Esophagus muscularis mucosa (tissue), 4 donors: ENCODE measurements at regions not wholly inside any gene's neighbourhood (a gene's known extent, or its start where the extent isn't known, plus 50 kb on each side); places are given as distances from the start of the nearest gene placed in this dataset.

ENCODE experiments used
- DNase-seq: peaks from one replicate; pipeline ENCODE4 v3.0.0-alpha.2; 2017; ENCODE audit errors: extremely low spot score
- H3K27ac ChIP-seq, 4 donors: fragments of 200-600 bp; sonication (generic); replicated peaks in 1 of 4; 1 replicate in 3 of 4; 2 replicates in 1 of 4; pipeline ENCODE4 v1.5.1; 2016 to 2019; ENCODE audit warnings: mild to moderate bottlenecking in 1 of 4
- H3K27me3 ChIP-seq, 4 donors: fragments of 200-600 bp; sonication (generic); one replicate each; pipeline versions ENCODE4 v1.5.1 to v1.6.0; 2016 to 2019
- H3K36me3 ChIP-seq, 4 donors: fragments of 200-600 bp; sonication (generic); one replicate each; pipeline ENCODE4 v1.5.1; 2016 to 2019
- H3K4me1 ChIP-seq, 4 donors: fragments of 200-600 bp; sonication (generic); one replicate each; pipeline ENCODE4 v1.5.1; 2016 to 2019
- H3K4me3 ChIP-seq, 4 donors: fragments of 200-600 bp; sonication (generic); 1 replicate in 2 of 4; 2 replicates in 2 of 4; pipeline ENCODE4 v1.5.1; 2016 to 2019; ENCODE audit warnings: mild to moderate bottlenecking in 4 of 4, moderate library complexity in 1 of 4
- H3K9me3 ChIP-seq, 4 donors: fragments of 200-600 bp; sonication (generic); 1 replicate in 3 of 4; 2 replicates in 1 of 4; pipeline ENCODE4 v1.5.1; 2016 to 2019
- EP300 ChIP-seq: sonication (generic); formaldehyde crosslinking; IDR thresholded peaks from one replicate; pipeline ENCODE4 v1.6.1; 2017; ENCODE audit warnings: antibody characterized with exemption
- POLR2A ChIP-seq: fragments of 450-650 bp; IDR thresholded peaks from one replicate; pipeline ENCODE4 v1.6.1; 2017; ENCODE audit warnings: antibody characterized with exemption, moderate library complexity, mild to moderate bottlenecking, low read depth
- POLR2AphosphoS5 ChIP-seq, 2 donors: sonication (generic); formaldehyde crosslinking; IDR thresholded peaks; one replicate each; pipeline ENCODE4 v1.6.1; 2017; ENCODE audit warnings: antibody characterized with exemption in 2 of 2
- WGBS: methylation state at CpG from one replicate; pipeline ENCODE4 v1.1.5; 2018; 5-methylcytosine and 5-hydroxymethylcytosine counted together
- intact Hi-C: fragments of 100-400 bp; cut with DNase I; formaldehyde crosslinking; loops from one replicate; pipeline ENCODE4 v1.15.1; 2023
- TF ChIP-seq, protein P1 (sequence below), 3 experiments: fragments of 200-600 bp in 2 of 3; fragments of 450-650 bp in 1 of 3; sonication (generic) in 2 of 3; IDR thresholded peaks; one replicate each; pipeline ENCODE4 v1.5.1; 2017 to 2019; ENCODE audit warnings: antibody characterized with exemption in 3 of 3, mild to moderate bottlenecking in 2 of 3, moderate library complexity in 1 of 3

- H3K9me3 ChIP-seq: peaks cover 0 to 9% (median 6%) of the 10 kb centered on the region in 4 donors
- DNase-seq: no peak
- H3K27me3 ChIP-seq: no peaks in the 10 kb centered on the region
- TF ChIP-seq, protein P1, sequence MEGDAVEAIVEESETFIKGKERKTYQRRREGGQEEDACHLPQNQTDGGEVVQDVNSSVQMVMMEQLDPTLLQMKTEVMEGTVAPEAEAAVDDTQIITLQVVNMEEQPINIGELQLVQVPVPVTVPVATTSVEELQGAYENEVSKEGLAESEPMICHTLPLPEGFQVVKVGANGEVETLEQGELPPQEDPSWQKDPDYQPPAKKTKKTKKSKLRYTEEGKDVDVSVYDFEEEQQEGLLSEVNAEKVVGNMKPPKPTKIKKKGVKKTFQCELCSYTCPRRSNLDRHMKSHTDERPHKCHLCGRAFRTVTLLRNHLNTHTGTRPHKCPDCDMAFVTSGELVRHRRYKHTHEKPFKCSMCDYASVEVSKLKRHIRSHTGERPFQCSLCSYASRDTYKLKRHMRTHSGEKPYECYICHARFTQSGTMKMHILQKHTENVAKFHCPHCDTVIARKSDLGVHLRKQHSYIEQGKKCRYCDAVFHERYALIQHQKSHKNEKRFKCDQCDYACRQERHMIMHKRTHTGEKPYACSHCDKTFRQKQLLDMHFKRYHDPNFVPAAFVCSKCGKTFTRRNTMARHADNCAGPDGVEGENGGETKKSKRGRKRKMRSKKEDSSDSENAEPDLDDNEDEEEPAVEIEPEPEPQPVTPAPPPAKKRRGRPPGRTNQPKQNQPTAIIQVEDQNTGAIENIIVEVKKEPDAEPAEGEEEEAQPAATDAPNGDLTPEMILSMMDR (IDR thresholded peaks at IDR 0.05): no peak
- TF ChIP-seq POLR2A (no peak), EP300 (no peak), POLR2AphosphoS5 (IDR thresholded peaks at IDR 0.05) (no peak)
- H3K27ac ChIP-seq: no peak overlapping the region
- no peak overlapping the region for H3K4me3 ChIP-seq
- no peaks in the 10 kb centered on the region for H3K36me3 ChIP-seq
- intact Hi-C loops: no loop called here
- peaks cover 0 to 37% (median 35%) of the 10 kb centered on the region in 4 donors for H3K4me1 ChIP-seq
- WGBS: 71% methylated on average over 9 of the region's 10 CpGs
Measured at GRCh38 chr2:239756031-239756789, 268.9 kb downstream of the NDUFA10 start.

DNA sequence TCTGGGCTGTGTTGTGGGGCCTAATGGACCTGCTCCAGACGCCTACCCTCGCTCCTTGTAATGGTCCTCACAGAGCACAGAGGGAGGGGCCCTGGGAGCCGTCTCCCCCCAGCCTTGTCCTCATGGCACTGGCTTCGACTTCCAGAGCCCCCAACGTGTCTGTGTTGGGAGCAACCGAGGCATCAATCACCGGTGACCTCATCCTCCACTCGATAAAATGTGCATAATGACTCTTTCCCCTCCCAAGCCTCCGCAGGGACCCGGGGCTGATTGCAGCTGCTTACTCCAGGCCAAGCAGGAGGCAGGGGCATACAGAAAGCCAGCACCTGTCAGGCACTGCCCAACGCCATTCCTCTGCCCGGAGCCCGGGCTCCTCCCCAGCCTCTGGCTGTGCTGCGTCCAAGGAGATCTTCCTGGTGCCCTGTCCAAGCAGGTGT is 271.7 kb downstream of the NDUFA10 start:
- no peaks in the 10 kb centered on the region for H3K9me3 ChIP-seq
- TF ChIP-seq POLR2AphosphoS5 (IDR thresholded peaks at IDR 0.05): no peak
- TF ChIP-seq EP300: no peak
- TF ChIP-seq, protein P1 (IDR thresholded peaks at IDR 0.05): no peak
- no peak for TF ChIP-seq POLR2A
- no peaks in the 10 kb centered on the region for H3K27me3 ChIP-seq
- WGBS: 81% methylated on average over 12 of the region's 14 CpGs
- intact Hi-C loops: no loop called here
- H3K4me3 ChIP-seq: no peak overlapping the region
- H3K36me3 ChIP-seq: no peaks in the 10 kb centered on the region
- DNase-seq: no peak
- no peak overlapping the region for H3K27ac ChIP-seq
- peaks cover 0 to 33% (median 29%) of the 10 kb centered on the region in 4 donors for H3K4me1 ChIP-seq

DNA sequence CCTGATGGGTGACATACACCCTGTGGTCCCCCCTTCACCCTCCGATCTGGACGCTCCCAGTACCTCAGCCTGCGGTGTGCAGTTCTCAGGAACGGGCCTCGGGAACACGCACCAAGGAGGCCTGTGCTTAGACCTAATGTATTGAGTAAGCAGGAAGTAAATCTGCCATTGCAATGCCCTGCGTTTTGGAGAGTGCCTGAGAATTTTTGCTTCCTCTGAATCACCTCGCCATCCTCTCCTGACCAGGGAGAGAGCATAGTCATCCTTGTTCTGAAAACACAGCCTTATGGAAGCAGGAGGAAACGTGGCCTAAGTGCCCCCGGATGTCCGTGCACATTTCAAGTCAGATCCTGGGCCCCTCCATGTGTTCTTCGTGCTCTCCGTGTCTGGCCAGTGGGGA is 272.2 kb downstream of the NDUFA10 start:
- no peak for DNase-seq
- intact Hi-C loops: no loop called here
- Histone ChIP-seq H3K27ac (no peak overlapping the region), H3K36me3 (no peaks in the 10 kb centered on the region), H3K4me1 (peaks cover 0 to 28% (median 24%) of the 10 kb centered on the region in 4 donors), H3K9me3 (no peaks in the 10 kb centered on the region), H3K4me3 (no peak overlapping the region), H3K27me3 (no peaks in the 10 kb centered on the region)
- TF ChIP-seq POLR2AphosphoS5 (IDR thresholded peaks at IDR 0.05): no peak
- TF ChIP-seq POLR2A: no peak
- TF ChIP-seq EP300: no peak
- TF ChIP-seq, protein P1 (IDR thresholded peaks at IDR 0.05): no peak
- 75% methylated on average over 13 of the region's 13 CpGs for WGBS

DNA sequence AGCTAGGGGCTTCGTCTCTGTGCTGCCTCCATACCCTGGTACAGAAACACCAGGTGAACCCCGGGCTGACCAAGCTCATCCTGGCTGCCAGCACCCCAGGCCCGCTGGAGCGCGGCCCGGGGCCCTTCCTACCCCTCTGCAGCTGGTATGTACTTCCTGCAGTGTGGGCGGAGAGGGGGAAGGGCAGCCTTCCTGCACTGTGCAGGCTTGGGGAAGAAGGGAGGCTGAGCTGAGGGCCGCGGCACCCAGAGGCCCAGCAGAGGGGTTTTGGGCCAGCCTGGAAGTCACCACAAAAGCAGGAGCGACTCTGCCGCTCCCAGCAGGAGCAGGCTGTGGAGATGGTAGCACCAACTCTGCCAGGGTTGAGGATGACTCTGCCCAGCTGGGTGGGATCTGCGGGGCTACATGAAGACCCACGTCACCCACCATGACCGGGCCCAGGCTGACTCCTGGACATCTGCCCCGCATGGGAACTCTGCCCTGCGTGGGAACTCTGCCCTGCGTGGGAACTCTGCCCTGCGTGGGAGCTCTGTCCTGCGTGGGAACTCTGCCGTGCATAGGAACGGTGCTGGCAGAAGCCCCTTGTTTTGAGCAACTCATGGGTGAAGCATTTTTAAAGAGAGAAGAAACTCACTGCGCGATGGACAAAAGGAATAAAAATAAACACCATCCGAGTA is 273.3 kb downstream of the NDUFA10 start:
- Histone ChIP-seq H3K4me3 (no peak overlapping the region), H3K27ac (no peak overlapping the region), H3K9me3 (no peaks in the 10 kb centered on the region), H3K27me3 (no peaks in the 10 kb centered on the region), H3K36me3 (no peaks in the 10 kb centered on the region), H3K4me1 (peaks cover 0 to 21% (median 18%) of the 10 kb centered on the region in 4 donors)
- TF ChIP-seq POLR2A: no peak
- TF ChIP-seq, protein P1 (IDR thresholded peaks at IDR 0.05): no peak
- TF ChIP-seq POLR2AphosphoS5 (IDR thresholded peaks at IDR 0.05): no peak
- TF ChIP-seq EP300: no peak
- 55% methylated on average over 13 of the region's 24 CpGs for WGBS
- no peak for DNase-seq
- intact Hi-C loops: no loop called here
